ENCODE measurements at regions not wholly inside any gene's neighbourhood (a gene's known extent, or its start where the extent isn't known, plus 50 kb on each side); places are given as distances from the start of the nearest gene placed in this dataset.

DNA sequence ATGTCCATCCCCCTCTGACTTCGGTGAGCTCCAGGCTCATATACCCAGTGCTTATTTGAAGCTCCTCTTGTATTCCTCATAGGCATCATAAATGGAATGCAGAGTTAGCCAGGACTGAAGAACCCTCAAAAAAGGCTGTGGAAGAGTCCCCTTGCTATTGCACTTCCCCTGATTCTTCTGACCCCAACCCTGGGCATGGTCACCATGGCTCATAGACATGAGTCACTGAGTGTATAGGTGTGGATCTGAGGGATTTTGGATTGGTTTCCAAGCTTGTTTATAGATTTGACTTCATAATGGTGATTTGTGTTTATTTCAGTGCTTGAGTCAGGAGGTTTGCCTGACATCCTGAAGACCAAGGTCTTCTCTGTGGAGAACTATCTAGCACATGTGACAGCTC lies 98.4 kb upstream of the SLC38A2 start:
- H3K79me2 ChIP-seq (ENCODE audit: low read length) = no peaks in the 10 kb centered on the region
- TF ChIP-seq EZH2phosphoT487 (IDR thresholded peaks at IDR 0.05; ENCODE audit: borderline replicate concordance, low read length) (no peak), EZH2 (IDR thresholded peaks at IDR 0.05; ENCODE audit: low read length, unreplicated experiment) (no peak)
- TF ChIP-seq, protein P1, sequence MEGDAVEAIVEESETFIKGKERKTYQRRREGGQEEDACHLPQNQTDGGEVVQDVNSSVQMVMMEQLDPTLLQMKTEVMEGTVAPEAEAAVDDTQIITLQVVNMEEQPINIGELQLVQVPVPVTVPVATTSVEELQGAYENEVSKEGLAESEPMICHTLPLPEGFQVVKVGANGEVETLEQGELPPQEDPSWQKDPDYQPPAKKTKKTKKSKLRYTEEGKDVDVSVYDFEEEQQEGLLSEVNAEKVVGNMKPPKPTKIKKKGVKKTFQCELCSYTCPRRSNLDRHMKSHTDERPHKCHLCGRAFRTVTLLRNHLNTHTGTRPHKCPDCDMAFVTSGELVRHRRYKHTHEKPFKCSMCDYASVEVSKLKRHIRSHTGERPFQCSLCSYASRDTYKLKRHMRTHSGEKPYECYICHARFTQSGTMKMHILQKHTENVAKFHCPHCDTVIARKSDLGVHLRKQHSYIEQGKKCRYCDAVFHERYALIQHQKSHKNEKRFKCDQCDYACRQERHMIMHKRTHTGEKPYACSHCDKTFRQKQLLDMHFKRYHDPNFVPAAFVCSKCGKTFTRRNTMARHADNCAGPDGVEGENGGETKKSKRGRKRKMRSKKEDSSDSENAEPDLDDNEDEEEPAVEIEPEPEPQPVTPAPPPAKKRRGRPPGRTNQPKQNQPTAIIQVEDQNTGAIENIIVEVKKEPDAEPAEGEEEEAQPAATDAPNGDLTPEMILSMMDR (conservative IDR thresholded peaks at IDR 0.05; ENCODE audit: low read depth, low read length) = no peak
- H3K27me3 ChIP-seq (ENCODE audit: low read length) = no peaks in the 10 kb centered on the region
- no peaks in the 10 kb centered on the region for H3K9me3 ChIP-seq (ENCODE audit: low read length)
- no peaks in the 10 kb centered on the region for H4K20me1 ChIP-seq (ENCODE audit: low read length)
- no peak overlapping the region for H3K4me3 ChIP-seq (ENCODE audit: low read length)
- H3K4me1 ChIP-seq (ENCODE audit: insufficient read depth, low read length) = peaks cover 58% of the 10 kb centered on the region
- POLR2A ChIA-PET (ENCODE audit: unreplicated experiment) = interaction anchor here (0.6 kb wide), 1 partner anchor 315 kb away, joined by 4 read pairs; no protein-coding TSS in a partner anchor
- no peak overlapping the region for H2AFZ ChIP-seq (ENCODE audit: low read length)
- no peaks in the 10 kb centered on the region for H3K36me3 ChIP-seq (ENCODE audit: low read depth, low read length)
- CTCF ChIA-PET = no interaction called here
- intact Hi-C loops (cut with micrococcal nuclease) = loop anchor here (5.0 kb wide), 1 partner anchor 86 kb away; no protein-coding TSS in a partner anchor
- H3K4me2 ChIP-seq (ENCODE audit: low read length) = peak overlapping the region; percentile 1; the same call in 1 of the 2 replicates
- peaks cover 12% of the 10 kb centered on the region for H3F3A ChIP-seq (ENCODE audit: low read length, unreplicated experiment)
- no peak overlapping the region for H3K9ac ChIP-seq (ENCODE audit: low read length)
- ATAC-seq (peak; percentile 48), DNase-seq (peak; percentile 86)
- peak overlapping the region; percentile 52 for H3K27ac ChIP-seq (ENCODE audit: low read length)
- no TSS peak for BruUV-seq (replicated peaks)
- no peaks in the 10 kb centered on the region for H3K9me2 ChIP-seq (replicated peaks; ENCODE audit: low read length)

DNA sequence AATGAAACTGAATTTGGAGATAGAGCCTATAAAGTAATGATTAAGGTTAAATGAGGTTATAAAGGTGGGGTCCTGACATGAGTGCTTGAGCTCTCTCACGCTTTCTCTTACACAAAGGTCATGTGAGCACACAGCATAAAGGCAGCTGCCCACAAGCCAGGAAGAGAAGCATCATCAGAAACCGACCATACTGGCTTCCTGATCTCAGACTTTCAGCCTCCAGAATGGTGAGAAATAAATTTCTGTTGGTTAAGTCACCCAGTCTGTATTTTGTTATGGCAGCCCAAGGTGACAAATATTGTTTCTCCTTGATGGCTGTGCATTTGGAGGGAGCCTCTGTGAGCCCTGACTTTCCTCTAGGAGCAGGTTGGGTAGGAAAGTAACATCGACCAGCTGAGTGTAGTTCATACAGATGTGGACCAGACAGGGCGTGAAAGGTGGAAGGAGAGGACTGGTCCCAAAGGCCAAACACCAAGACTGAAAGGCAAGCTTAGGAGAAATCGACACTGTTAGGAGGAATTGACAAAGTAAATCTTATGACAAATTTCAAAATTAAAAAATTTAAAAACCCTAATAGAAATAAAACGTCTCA lies 97.6 kb upstream of the SLC38A2 start:
- no peak for ATAC-seq
- CTCF ChIA-PET = interaction anchor here (0.7 kb wide), 1 partner anchor 206 kb away, joined by 3 read pairs; no protein-coding TSS in a partner anchor
- POLR2A ChIA-PET (ENCODE audit: unreplicated experiment) = no interaction called here
- intact Hi-C loops (cut with micrococcal nuclease) = loop anchor here (5.0 kb wide), 1 partner anchor 87 kb away; no protein-coding TSS in a partner anchor
- Histone ChIP-seq H3K36me3 (ENCODE audit: low read depth, low read length) (no peaks in the 10 kb centered on the region), H2AFZ (ENCODE audit: low read length) (no peak overlapping the region), H3K9me2 (replicated peaks; ENCODE audit: low read length) (no peaks in the 10 kb centered on the region), H3F3A (ENCODE audit: low read length, unreplicated experiment) (peaks cover 12% of the 10 kb centered on the region), H3K27me3 (ENCODE audit: low read length) (no peaks in the 10 kb centered on the region), H3K4me2 (ENCODE audit: low read length) (no peak overlapping the region), H3K27ac (ENCODE audit: low read length) (no peak overlapping the region), H3K9me3 (ENCODE audit: low read length) (0 out of 2 replicates have a peak, but pooled peaks cover 2% of the 10 kb centered on the region), H3K9ac (ENCODE audit: low read length) (no peak overlapping the region), H3K4me1 (ENCODE audit: insufficient read depth, low read length) (peaks cover 58% of the 10 kb centered on the region), H3K4me3 (ENCODE audit: low read length) (no peak overlapping the region), H4K20me1 (ENCODE audit: low read length) (no peaks in the 10 kb centered on the region), H3K79me2 (ENCODE audit: low read length) (no peaks in the 10 kb centered on the region)
- TF ChIP-seq EZH2phosphoT487 (IDR thresholded peaks at IDR 0.05; ENCODE audit: borderline replicate concordance, low read length) (no peak), EZH2 (IDR thresholded peaks at IDR 0.05; ENCODE audit: low read length, unreplicated experiment) (no peak)
- TF ChIP-seq, protein P1 (conservative IDR thresholded peaks at IDR 0.05; ENCODE audit: low read depth, low read length) = no peak
- no peak for DNase-seq
- no TSS peak for BruUV-seq (replicated peaks)

DNA sequence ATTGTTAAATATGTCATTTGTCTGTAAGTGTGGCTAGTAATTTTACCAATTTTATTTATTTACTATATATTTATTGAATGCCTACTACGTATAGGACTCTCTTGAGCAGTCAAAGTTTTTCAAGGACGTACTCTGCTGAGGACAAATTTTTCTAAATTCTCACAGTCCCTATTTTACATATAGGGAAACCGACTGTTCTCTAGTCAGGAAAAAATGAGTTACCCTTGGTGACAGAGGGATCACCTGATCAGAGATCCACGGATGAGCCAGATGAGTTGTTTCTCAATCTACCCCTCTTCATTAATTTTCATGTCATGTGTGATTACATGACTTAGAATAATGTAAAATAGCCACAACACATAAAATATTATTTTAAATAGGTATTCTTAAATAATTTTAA lies 96.2 kb upstream of the SLC38A2 start:
- Histone ChIP-seq H3K4me3 (ENCODE audit: low read length) (no peak overlapping the region), H2AFZ (ENCODE audit: low read length) (no peak overlapping the region), H3K4me2 (ENCODE audit: low read length) (no peak overlapping the region), H3K9me3 (ENCODE audit: low read length) (0 out of 2 replicates have a peak, but pooled peaks cover 5% of the 10 kb centered on the region), H3K27me3 (ENCODE audit: low read length) (no peaks in the 10 kb centered on the region), H4K20me1 (ENCODE audit: low read length) (no peaks in the 10 kb centered on the region), H3K36me3 (ENCODE audit: low read depth, low read length) (0 out of 2 replicates have a peak, but pooled peaks cover 2% of the 10 kb centered on the region), H3F3A (ENCODE audit: low read length, unreplicated experiment) (peaks cover 6% of the 10 kb centered on the region), H3K27ac (ENCODE audit: low read length) (no peak overlapping the region), H3K9me2 (replicated peaks; ENCODE audit: low read length) (no peaks in the 10 kb centered on the region), H3K9ac (ENCODE audit: low read length) (no peak overlapping the region), H3K4me1 (ENCODE audit: insufficient read depth, low read length) (peaks cover 47% of the 10 kb centered on the region), H3K79me2 (ENCODE audit: low read length) (no peaks in the 10 kb centered on the region)
- no peak for TF ChIP-seq EZH2 (IDR thresholded peaks at IDR 0.05; ENCODE audit: low read length, unreplicated experiment)
- TF ChIP-seq EZH2phosphoT487 (IDR thresholded peaks at IDR 0.05; ENCODE audit: borderline replicate concordance, low read length) = no peak
- TF ChIP-seq, protein P1 (conservative IDR thresholded peaks at IDR 0.05; ENCODE audit: low read depth, low read length) = no peak
- DNase-seq (no peak), ATAC-seq (no peak)
- ChIA-PET POLR2A (ENCODE audit: unreplicated experiment) (no interaction called here), CTCF (no interaction called here)
- intact Hi-C loops (cut with micrococcal nuclease) = no loop called here
- BruUV-seq (replicated peaks) = no TSS peak

All from PC-3 (cell line).